EL (cell line): ENCODE measurements at regions not wholly inside any gene's neighbourhood (a gene's known extent, or its start where the extent isn't known, plus 50 kb on each side); places are given as distances from the start of the nearest gene placed in this dataset.

Experiments
- DNase-seq: peaks from one replicate; pipeline ENCODE4 v3.0.0-alpha.2; 2016

DNA sequence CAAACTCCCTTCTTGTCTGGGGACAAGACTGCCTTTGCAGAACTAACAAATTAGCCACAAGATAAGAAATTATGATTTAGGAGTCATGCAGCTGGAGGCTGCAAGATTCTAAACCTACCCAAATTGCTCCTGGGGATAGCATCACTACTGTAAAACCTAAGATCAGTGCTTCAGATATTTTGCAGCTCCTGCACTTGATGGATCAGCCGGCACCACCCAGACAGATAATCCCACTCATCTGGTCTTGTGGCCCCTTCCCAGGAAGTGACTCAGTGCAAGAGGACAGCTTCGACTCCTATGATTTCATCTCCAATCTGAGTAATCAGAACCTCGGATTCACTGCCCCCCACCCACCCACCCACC is 181.9 kb downstream of the AKR1D1 start:
- DNase-seq: peak; percentile 32

DNA sequence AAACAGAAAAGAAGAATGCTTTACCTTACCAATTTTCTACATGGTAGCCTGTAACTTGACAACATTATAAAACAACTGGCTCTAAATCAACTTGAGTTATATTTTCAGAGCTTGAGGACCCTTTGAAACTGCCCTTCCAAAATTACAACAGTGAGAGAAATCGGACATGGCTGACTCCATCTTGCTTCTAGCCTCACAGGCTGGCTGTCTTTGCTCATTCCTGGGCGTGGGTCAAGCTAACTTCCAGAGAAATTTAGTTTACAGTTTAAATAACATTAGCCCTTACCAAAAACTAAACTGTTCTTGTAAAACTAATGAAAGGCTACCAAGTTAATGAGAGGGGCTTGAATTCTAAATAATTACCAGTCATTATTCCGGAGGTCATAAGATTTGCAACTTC is 183.4 kb downstream of the AKR1D1 start:
- DNase-seq: no peak

DNA sequence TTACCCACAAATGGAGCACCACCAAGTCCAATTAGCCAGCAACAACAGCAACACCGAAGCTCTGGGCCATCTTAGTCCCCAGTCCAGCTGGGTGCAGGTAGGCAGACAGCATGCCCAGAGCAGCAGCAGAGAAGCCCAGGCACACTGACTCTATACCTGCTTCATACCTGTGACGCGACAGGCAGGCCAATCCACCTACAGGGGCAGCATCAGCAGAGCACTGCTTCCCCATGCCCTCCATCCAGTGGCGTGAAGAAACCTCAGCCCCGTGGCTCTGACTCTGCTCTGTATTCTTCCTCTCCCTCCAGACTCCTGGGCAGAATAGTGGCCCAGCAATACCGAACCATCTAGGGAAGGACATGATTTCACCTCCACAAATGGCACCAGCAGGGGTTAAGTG is 191.7 kb downstream of the AKR1D1 start:
- no peak for DNase-seq

DNA sequence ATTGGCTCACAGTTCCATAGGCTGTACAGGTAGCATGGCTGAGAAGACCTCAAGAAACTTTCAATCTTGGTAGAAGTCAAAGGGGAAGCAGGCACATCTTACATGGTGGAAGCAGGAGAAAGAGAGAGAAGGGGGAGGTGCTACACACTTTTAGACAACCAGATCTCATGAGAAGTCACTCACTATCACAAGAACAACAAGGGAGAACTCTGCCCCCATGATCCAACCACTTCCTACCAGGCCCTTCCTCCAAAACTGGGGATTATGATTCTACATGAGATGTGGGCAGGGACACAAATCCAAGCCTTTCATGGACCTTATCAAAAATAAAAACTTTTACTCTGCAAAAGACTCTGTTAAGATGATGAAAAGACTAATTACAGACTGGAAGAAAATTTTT is 183.2 kb upstream of the TRIM24 start:
- no peak for DNase-seq

DNA sequence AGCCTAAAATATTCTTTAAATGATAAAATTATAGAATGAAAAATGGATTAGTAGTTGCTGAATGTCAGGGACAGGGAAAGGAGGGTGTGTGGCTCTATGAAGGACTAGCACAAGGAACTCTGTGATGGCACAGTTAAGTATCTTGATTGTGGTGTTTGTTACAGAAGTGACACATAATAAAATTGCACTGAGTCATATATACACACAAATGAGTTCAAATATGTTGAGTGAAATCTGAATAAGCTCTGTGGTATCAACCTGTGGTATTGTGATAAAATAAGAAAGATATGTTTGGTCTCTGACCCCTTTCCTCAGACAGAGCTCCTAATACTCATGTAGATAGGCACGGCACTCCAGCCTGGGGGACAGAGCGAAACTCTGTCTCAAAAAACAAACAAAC is 181.5 kb upstream of the TRIM24 start:
- DNase-seq: peak; percentile 36

DNA sequence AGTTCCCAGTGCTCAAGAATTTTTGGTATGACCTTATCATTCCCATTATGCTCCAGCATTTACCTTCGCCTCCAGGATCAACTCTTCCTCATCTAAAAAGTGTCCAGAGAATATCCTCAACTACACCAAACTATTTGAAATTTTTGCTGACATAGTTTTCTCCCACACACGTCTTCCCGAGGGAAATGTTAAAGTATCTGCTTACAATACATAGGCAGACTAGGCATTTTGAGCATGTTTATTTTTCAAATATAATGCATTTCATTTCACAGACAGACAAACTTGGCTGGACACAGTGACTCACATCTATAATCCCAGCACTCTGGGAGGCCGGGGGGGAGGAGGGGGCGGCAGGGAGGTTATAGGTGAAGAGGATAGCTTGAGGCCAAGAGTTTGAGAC is 177.1 kb upstream of the TRIM24 start:
- no peak for DNase-seq

DNA sequence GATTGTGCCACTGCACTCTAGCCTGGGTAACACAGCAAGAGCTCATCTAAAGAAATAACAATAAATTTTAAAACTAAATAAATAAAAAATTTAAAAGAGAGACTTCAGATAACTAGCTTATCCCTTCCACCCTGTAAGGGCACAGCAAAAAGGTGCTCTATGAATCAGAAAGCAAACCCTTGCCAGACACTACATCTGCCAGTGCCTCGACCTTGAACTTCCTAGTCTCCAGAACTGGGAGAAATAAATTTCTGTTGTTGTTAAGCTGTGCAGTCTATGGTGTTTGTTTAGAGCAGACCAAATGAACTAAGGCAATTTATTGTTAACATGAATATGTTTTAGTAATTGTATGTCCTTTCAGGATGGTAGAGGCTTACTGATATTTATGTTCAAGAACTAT is 174.9 kb upstream of the TRIM24 start:
- no peak for DNase-seq

DNA sequence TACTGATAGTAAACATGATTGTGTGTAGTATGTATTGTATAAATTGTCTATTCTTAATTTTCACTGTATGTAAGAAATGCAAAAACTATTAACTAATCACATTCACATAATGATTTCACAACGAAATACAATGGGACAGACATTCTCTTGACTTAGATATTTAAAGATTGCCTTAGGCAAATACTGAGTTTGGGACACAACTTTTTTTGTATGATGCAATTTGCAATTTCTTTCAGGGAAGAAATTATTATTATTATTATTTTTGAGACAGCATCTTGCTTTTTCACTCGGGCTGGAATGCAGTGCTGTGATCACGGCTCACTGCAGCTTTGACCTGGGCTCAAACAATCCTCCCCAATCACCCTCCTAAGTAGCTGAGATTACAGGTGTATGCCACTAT is 173.2 kb upstream of the TRIM24 start:
- no peak for DNase-seq

DNA sequence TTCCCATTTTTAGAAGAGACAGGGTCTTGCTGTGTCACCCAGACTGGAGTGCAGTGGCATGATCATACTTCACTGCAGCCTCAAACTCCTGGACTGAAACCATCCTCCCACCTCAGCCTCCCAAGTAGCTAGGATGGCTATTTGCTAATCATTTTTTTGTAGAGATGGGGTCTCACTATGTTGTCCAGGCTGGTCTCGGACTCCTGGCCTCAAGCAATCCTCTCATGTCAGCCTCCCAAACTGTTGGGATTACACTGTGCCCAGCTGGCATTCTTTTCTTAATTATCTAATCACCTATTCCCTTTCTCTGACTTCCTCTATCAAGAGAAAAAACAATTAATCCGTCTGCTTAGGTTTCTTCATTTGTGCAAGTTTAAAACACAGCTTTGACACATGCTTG is 172.5 kb upstream of the TRIM24 start:
- no peak for DNase-seq

DNA sequence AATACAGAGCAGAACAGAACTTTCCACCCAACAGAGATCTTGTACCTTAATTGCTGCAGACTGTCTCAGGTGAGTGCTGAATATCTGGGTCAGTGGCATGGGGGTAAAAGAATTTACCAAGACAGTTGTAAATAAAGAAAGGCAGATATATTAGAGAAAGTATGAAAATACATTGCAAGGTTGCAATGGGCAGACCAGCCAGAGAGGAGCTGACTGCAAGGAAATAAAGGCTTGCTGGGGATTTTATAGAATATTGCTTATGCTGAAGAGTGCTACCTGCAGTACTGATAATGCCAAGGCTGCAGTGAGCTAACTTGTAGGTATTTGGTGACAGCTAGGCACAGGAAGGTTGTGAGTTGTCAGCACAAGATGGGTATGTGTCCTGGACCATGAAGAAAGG is 171.0 kb upstream of the TRIM24 start:
- DNase-seq: no peak

DNA sequence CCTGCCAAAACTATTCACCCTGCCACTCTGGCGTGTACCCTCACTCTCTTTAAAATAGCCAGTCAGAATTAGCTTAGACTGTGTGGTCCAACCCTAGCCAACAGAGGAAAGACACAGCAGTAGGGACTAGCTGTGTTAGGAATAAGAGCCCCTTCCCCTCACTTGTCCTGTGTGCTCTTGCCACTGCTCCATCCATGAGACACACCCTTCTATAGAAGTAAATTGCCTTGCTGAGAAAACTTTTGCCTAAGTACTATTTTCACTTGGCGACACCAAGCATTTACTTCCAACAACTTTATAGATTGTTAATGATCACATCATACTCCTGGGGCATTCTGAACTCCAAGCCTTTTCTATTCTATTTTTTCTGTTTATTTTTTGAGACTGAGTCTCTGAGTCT is 170.2 kb upstream of the TRIM24 start:
- DNase-seq: no peak

DNA sequence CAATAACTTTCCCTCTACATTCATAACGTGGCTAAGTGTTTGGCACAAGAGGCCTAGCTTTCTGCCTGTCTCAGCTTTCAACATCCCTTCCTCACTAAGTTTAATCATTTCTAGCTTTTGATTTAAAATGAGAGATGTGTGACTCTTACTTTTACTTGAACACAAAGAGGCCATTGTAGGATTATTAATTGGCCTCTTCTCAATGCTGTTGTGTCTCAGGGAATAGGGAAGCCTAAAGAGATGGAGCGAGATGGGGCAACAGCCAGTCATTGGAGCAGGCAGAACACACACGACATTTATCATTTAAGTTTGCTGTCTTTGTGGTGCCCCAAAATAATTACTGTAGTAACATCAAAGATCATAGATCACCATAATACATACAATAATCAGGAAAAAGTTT is 167.1 kb upstream of the TRIM24 start:
- no peak for DNase-seq

DNA sequence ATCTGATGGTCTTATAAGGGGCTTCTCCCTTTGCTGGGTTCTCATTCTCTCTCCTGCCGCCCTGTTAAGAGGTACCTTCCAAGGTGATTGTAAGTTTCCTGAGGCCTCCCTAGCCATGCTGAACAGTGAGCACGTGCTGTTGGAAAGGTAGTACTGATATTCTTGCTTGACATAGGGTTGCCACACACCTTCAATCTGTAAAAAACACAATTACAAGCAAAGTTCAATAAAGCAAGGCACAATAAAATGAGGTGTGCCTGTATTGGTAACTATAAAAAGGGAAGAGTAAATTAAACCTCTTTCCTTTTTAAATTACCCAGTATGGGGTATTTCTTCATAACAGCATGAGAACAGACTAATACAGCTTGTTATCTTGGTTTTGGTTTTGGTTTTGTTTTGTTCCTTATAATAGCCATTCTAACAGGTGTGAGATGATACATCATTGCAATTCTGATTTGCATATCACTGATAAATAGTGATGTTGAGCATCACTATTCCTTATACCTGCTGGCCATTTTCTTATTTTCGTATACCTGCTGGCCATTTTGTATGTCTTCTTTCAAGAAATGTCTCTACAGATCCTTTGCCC is 164.9 kb upstream of the TRIM24 start:
- DNase-seq: no peak

DNA sequence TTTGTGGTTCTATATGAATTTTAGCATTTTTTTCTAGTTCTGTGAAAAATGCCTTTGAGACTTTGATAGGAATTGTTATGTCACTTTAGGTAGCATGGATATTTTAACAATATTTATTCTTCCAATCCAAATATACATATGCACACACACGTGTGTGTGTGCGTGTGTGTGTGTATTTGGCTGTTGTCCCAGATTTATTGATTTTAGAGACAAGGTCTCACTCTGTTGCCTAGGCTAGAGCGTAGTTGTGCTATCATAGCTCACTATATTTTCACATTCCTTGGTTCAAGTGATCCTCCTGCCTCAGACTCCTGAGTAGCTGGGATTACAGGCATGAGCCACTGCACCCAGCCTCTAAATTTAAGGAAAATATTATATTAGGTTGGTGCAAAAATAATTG is 162.5 kb upstream of the TRIM24 start:
- DNase-seq: no peak

DNA sequence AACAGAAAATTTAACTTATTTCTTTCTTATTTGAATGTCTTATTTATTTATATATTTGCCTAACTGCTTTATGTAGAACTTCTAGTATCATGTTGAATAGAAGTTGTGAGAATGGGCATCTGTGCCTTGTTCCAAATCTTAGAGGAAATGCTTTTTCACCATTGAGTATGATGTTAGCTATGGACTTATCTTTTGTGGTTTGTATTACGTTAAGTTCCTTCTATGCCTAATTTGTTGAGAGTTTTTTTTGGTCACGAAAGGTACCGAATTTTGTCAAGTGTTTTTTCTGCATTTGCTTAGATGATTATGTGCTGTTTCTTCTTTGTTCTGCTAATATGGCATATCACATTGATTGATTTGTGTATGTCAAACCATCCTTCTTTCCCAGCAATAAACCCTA is 161.0 kb upstream of the TRIM24 start:
- DNase-seq: no peak

DNA sequence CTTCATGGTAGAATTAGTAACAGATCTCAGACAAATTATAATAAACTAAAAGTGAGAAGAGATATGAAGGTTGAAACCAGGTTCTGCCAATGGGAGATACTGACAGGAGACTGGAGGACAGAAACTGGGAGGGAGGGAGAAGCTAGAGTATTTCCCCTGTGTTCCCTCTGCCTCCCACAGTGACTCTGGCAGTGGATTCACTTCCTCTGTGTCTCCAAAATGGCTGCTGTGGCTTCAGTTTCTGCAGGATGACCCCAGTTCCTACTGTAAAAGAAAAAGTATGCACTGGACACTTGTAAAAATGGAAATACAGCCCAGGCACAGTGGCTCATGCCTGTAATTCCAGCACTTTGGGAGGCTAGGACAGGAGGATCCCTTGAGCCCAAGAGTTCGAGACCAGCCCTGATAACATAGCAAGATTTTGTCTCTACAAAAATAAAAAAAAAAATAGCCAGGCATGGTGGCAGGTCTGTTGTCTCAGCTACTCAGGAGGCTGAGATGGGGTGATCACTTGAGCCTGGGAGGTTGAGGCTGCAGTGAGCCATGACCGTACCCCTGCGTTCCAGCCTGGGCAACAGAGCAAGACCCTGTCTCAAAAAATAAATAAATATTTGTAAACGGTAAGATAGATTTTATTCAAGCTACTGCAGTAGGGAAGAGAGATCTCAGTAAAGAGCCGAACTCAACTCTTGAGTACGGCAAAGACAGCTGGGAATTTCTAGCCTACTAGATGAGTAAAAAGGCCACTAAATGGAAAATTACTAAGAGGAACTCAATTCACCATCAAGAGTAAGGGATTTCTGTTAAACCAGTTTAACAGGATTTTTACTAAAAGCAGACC is 156.6 kb upstream of the TRIM24 start:
- no peak for DNase-seq

DNA sequence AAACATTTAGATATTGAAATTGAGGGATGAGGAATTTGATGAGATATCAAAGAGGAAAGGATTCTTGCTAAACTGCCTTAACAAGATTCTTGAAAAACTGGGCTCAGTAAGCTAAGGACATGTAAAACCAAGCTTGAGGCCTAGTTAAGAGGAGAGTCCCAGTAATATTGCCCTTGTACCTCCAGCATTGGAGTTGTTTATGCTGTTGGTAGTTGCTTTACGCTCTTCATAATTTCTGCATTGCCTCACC is 156.1 kb upstream of the TRIM24 start:
- DNase-seq: no peak

DNA sequence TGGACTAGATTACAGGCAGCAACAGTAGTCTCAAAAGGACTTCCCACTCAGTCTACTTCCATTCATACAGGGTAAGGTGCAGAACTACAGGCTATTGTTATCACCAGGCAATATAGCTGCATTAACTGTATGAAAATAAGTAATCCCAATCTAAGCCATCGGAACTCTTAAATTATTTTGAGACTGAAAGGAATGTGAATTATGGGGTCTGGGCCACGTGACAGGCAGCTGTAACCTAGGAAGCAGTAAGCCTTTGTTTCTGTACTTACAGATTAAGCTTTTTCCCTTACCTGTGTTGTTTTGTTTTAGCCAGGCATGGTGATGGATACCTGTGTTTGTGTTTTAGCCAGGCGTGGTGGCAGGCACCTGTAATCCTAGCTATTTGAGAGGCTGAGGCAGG is 152.4 kb upstream of the TRIM24 start:
- no peak for DNase-seq

DNA sequence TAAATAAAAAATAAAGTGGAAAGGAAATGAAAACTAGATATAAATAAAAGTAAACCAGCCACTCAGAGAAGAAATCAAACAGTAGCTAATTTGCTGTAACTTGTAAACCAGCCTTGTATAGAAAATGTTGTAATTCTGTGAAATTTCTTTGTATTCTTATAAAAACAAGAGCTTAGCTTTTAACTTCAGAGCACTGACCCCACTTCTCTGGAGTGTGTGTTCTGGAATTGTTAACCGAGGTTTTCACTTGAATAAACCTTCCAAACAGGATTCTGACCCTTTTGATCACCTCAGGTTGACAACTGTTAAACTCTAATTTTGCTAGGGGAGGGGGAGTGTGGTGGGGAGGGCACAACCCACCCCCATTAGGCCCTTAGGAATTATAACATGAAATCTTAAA is 151.9 kb upstream of the TRIM24 start:
- DNase-seq: no peak

DNA sequence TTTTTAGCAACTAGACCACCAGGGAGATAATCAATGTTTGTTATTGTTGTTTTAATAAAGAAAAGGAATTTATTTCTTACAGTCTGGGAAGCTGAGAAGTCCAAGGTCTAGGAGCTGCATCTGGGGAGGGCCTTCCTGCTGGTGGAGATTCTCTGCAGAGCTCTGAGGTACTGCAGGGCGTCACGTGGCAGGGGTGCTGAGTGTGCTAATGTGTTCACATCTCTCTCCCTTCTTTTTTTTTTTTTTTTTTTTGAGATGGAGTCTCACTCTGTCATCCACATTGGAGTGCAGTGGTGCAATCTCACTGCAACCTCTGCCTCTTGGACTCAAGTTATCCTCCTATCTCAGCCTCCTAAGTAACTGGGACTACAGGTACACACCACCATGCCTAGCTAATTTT is 150.9 kb upstream of the TRIM24 start:
- no peak for DNase-seq

DNA sequence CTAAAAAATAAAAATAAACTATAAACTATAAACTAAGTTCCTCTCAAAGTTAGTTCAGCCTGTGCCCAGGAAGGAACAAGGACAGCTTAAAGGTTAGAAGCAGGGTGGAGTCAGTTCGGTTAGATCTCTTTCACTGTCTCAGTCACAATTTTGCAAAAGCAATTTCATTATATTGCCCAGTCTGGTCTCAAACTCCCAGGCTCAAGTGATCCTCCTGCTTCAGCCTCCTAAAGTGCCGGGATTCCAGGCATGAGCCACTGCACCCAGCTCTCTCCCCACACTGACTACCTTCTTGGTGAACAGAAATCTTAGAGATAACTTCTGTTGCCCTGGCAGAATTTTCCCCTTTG is 146.3 kb upstream of the TRIM24 start:
- DNase-seq: no peak

DNA sequence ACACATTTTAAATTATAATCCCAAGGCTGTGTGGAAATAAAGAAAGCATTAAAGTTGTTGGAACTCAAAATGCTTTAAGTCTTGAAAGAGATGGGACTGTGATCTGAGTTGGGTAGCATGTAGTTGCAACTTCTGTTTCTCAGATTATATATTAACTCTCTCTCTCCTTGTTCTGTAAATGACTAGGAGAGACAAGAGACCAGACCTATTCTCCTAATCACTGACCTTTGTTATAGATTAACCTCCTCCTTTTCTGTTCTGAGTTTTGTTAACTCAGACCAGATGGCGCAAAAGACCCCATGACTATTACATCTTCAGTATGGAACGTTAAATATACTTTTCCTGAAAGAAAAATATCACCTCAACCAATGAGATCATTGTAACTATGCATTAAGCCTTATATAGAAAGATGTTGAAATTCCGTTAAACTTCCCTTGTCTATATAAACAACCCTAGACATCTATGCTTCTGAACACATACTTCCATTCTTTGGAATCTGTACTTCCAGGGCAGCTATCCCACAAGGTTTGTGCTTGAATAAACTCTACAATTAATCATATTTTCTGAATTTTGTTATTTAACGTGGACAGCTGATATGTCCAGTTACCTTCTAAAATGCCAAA is 143.5 kb upstream of the TRIM24 start:
- DNase-seq: peak; percentile 1

DNA sequence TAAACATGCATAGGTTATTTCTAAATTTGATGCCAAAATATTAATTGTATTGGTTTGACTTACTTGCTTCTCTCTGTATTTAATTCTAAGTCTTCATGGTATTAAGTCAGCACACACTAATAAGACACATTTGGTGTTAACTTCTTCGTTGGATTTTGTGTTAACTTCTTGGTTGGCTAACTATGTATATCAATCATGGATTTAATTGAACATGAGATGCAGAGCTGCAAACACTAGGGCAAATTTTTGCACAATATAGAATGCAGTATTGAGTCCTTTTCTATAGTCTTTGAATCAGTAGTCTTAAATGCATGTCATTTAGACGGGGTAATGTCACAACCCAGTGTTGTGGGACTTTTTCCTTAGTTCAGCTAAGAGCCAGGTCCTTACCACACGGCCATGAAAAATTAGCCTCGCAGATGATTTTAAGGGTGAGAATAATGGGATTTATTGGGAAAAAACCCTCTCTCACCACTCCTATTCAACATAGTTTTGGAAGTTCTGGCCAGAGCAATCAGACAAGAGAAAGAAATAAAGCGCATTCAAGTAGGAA is 142.9 kb upstream of the TRIM24 start:
- DNase-seq: no peak

DNA sequence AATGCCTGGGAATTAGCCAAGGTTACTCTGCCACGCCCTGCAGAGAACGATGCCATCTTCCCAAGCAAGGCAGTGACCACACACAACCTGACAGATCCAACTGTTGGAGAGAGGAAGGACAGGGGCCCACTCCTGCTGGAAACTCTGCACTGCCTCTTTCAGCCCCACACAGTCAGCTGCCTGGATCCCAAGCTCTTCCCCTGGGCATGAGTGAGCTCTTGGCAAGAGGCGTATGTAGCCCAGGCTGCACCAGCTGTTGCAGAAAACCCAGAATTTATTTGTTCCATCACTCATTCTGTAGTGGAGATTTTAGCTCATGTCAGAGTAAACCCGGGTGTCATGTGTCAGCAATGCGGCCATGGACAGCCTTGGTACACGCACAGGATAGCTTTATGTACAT is 135.1 kb upstream of the TRIM24 start:
- no peak for DNase-seq

DNA sequence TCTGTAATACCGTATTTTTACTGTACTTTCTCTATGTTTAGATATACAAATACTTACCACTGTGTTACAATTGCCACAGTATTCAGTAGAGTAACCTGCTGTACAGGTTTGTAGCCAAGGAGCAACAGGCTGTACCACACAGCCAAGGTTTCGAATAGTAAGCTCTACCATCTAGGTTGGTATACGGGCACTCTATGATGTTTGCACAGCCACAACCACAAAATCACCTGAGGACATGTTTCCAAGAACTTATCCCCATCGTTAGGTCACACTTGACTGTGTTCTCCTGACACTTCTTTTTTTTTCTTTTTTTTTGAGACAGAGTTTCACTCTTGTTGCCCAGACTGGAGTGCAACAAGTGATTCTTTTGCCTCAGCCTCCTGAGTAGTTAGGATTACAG is 134.6 kb upstream of the TRIM24 start:
- DNase-seq: no peak
